HCT116 (cell line): ENCODE measurements at regions not wholly inside any gene's neighbourhood (a gene's known extent, or its start where the extent isn't known, plus 50 kb on each side); places are given as distances from the start of the nearest gene placed in this dataset.
"Not testable (repeated sequence)": the region's sequence is repeated elsewhere in the genome, so short reads cannot be mapped to it uniquely, and the experiment has no call there.

Experiments used
- ATF3 ChIP-seq: IDR thresholded peaks from 2 replicates; pipeline ENCODE4 v1.6.1; 2012
- CEBPB ChIP-seq: IDR thresholded peaks from 2 replicates; pipeline ENCODE4 v1.6.1; 2012; ENCODE audit warnings: low read depth
- CTCF ChIP-seq, 3 experiments: fragments of 200-600 bp in 1 of 3; sonication (generic) in 1 of 3; IDR thresholded peaks in 2 of 3; conservative IDR thresholded peaks in 1 of 3; 2 replicates each; pipeline ENCODE4 v1.5.1; 2012 to 2017; ENCODE audit warnings: low read depth in 2 of 3, low read length in 2 of 3, antibody characterized with exemption in 1 of 3, borderline replicate concordance in 1 of 3, control low read depth in 1 of 3, mild to moderate bottlenecking in 1 of 3, mixed read lengths in 1 of 3, mixed run types in 1 of 3, moderate library complexity in 1 of 3; ENCODE audit not compliant: insufficient read depth in 1 of 3
- EZH2 ChIP-seq: fragments of 200-600 bp; sonication (generic); IDR thresholded peaks from 2 replicates; pipeline ENCODE4 v1.6.1; 2017; ENCODE audit warnings: antibody characterized with exemption, mixed run types
- FOSL1 ChIP-seq: IDR thresholded peaks from 2 replicates; pipeline ENCODE4 v1.6.1; 2012; ENCODE audit warnings: low read depth
- JUND ChIP-seq: IDR thresholded peaks from 2 replicates; pipeline ENCODE4 v1.6.1; 2012
- MAX ChIP-seq: IDR thresholded peaks from 2 replicates; pipeline ENCODE4 v1.6.1; 2012
- POLR2A ChIP-seq: IDR thresholded peaks from 2 replicates; pipeline ENCODE4 v1.7.0; 2011; ENCODE audit warnings: borderline replicate concordance; ENCODE audit not compliant: insufficient read depth, insufficient read length; ENCODE audit errors: extremely low read depth
- POLR2AphosphoS5 ChIP-seq: IDR thresholded peaks from 2 replicates; pipeline ENCODE4 v1.6.1; 2011; ENCODE audit warnings: mild to moderate bottlenecking, low read depth, low read length, moderate library complexity
- YY1 ChIP-seq: IDR thresholded peaks from 2 replicates; pipeline ENCODE4 v1.6.1; 2011; ENCODE audit warnings: low read length, low read depth, moderate library complexity, mild to moderate bottlenecking; ENCODE audit not compliant: insufficient replicate concordance; ENCODE audit errors: extremely low read depth
- ZNF274 ChIP-seq: fragments of 200-500 bp; sonication (Bioruptor generic); IDR thresholded peaks from 2 replicates; pipeline ENCODE4 v1.6.1; 2014; ENCODE audit warnings: mild to moderate bottlenecking, low read depth, low read length, inconsistent platforms
- TF ChIP-seq, protein P1 (sequence below): IDR thresholded peaks from 2 replicates; pipeline ENCODE4 v1.6.1; 2011; ENCODE audit warnings: mild to moderate bottlenecking, low read length, moderate library complexity; ENCODE audit not compliant: insufficient replicate concordance; ENCODE audit errors: extremely low read depth
- TF ChIP-seq, protein P2 (sequence below): IDR thresholded peaks from 2 replicates; pipeline ENCODE4 v1.6.1; 2012; ENCODE audit warnings: low read depth

DNA sequence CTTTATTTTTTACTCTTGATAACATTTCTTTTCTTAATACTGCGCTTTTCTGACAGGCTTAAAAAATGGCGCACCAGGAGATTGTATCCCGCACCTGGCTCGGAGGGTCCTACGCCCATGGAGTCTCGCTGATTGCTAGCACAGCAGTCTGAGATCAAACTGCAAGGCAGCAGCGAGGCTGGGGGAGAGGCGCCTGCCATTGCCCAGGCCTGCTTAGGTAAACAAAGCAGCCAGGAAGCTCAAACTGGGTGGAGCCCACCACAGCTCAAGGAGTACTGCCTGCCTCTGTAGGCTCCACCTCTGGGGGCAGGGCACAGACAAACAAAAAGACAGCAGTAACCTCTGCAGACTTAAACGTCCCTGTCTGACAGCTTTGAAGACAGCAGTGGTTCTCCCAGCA lies 264.2 kb upstream of the EYS start:
- TF ChIP-seq, protein P1, sequence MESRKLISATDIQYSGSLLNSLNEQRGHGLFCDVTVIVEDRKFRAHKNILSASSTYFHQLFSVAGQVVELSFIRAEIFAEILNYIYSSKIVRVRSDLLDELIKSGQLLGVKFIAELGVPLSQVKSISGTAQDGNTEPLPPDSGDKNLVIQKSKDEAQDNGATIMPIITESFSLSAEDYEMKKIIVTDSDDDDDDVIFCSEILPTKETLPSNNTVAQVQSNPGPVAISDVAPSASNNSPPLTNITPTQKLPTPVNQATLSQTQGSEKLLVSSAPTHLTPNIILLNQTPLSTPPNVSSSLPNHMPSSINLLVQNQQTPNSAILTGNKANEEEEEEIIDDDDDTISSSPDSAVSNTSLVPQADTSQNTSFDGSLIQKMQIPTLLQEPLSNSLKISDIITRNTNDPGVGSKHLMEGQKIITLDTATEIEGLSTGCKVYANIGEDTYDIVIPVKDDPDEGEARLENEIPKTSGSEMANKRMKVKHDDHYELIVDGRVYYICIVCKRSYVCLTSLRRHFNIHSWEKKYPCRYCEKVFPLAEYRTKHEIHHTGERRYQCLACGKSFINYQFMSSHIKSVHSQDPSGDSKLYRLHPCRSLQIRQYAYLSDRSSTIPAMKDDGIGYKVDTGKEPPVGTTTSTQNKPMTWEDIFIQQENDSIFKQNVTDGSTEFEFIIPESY: not testable (repeated sequence)
- not testable (repeated sequence) for TF ChIP-seq CTCF (IDR thresholded peaks at IDR 0.05 in 2 of 3, conservative IDR thresholded peaks at IDR 0.05 in 1 of 3; ENCODE audit: borderline replicate concordance in 1 of 3, insufficient read depth in 1 of 3, low read depth in 2 of 3, low read length in 2 of 3); YY1; POLR2AphosphoS5; EZH2; ZNF274; MAX; POLR2A; CEBPB; ATF3; JUND; FOSL1
- TF ChIP-seq, protein P2, sequence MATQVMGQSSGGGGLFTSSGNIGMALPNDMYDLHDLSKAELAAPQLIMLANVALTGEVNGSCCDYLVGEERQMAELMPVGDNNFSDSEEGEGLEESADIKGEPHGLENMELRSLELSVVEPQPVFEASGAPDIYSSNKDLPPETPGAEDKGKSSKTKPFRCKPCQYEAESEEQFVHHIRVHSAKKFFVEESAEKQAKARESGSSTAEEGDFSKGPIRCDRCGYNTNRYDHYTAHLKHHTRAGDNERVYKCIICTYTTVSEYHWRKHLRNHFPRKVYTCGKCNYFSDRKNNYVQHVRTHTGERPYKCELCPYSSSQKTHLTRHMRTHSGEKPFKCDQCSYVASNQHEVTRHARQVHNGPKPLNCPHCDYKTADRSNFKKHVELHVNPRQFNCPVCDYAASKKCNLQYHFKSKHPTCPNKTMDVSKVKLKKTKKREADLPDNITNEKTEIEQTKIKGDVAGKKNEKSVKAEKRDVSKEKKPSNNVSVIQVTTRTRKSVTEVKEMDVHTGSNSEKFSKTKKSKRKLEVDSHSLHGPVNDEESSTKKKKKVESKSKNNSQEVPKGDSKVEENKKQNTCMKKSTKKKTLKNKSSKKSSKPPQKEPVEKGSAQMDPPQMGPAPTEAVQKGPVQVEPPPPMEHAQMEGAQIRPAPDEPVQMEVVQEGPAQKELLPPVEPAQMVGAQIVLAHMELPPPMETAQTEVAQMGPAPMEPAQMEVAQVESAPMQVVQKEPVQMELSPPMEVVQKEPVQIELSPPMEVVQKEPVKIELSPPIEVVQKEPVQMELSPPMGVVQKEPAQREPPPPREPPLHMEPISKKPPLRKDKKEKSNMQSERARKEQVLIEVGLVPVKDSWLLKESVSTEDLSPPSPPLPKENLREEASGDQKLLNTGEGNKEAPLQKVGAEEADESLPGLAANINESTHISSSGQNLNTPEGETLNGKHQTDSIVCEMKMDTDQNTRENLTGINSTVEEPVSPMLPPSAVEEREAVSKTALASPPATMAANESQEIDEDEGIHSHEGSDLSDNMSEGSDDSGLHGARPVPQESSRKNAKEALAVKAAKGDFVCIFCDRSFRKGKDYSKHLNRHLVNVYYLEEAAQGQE: not testable (repeated sequence)
